Activated T-cell treated with anti-CD3 and anti-CD28 coated beads, Interleukin-2, amount 50 U/mL, for 72 hours (primary cell): ENCODE measurements at regions not wholly inside any gene's neighbourhood (a gene's known extent, or its start where the extent isn't known, plus 50 kb on each side); places are given as distances from the start of the nearest gene placed in this dataset.

ENCODE experiments used
- ATAC-seq, 2 donors: fragments of 150-1000 bp; cut with Tn5 transposase; replicated peaks in 1 of 2; 2 replicates each; pipeline ENCODE4 v1.10.0; 2021; ENCODE audit warnings: moderate library complexity in 2 of 2, mild to moderate bottlenecking in 1 of 2
- DNase-seq, 2 donors: peaks; one replicate each; pipeline ENCODE4 v3.0.0; 2021 to 2022; ENCODE audit warnings: mixed read lengths in 1 of 2
- H3K27ac Mint-ChIP-seq: one replicate; pipeline ENCODE4 v1.8.0; 2022; ENCODE audit warnings: mild to moderate bottlenecking, moderate library complexity, mixed read lengths
- H3K27me3 Mint-ChIP-seq: one replicate; pipeline ENCODE4 v1.8.0; 2022; ENCODE audit warnings: low read depth, mixed read lengths
- H3K36me3 Mint-ChIP-seq, 2 donors: one replicate each; pipeline ENCODE4 v1.8.0; 2022; ENCODE audit warnings: mixed read lengths in 2 of 2, mild to moderate bottlenecking in 1 of 2; ENCODE audit not compliant: insufficient read depth in 2 of 2
- H3K4me1 Mint-ChIP-seq: one replicate; pipeline ENCODE4 v1.8.0; 2022; ENCODE audit warnings: low read depth, mixed read lengths
- H3K4me3 Mint-ChIP-seq, 2 donors: one replicate each; pipeline ENCODE4 v1.8.0; 2022; ENCODE audit warnings: mild to moderate bottlenecking in 2 of 2, mixed read lengths in 2 of 2, moderate library complexity in 2 of 2
- H3K9me3 Mint-ChIP-seq, 2 donors: one replicate each; pipeline ENCODE4 v1.8.0; 2022; ENCODE audit warnings: mixed read lengths in 2 of 2

DNA sequence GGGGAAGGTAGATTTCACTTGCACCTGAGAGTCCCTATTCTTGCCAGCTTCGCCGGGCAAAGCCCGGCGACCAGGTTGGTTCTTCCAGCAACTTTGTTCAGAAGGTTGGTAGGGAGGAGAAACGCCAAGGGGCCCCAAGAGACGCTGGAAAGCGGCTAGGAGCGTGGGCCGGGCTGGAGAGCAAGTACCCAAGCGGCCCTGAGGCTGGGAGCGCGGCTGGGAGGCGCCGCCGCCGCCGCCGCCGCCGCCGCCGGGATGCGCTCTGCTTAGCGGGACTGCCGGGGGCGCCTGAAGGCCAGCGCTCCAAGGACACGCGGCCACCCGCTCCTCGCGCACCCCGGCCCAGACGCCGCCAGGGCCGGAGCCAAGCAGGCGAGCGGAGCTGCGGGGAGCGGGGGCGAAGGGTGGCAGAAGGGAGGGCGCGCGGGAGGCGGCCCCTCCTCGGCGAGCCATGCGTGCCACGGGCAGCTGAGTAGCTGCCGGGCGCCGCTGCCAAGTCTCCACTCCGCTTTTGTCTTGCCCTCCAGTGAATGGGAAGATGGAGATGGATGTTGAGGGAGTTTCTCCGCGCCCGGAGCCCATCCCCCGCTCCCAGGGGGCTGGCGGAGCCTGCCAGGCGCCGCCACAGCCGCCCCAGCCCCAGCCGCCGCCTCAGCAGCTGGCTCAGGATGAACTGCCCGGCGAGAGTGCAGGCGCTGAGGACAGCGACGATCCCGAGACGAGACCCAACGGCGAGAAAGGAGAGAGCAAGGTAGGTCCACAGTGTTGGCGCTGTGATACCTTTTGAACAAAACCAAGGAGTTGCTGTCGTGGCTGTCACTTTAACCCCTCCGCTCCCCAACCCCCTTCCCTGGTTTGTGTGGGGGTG lies 227.4 kb upstream of the AZI2 start:
- H3K27me3 Mint-ChIP-seq: peaks cover 59% of the 10 kb centered on the region
- H3K27ac Mint-ChIP-seq: no peak overlapping the region
- peak; percentile 15 to 26 for ATAC-seq
- peaks cover 10% of the 10 kb centered on the region for H3K4me1 Mint-ChIP-seq
- DNase-seq: peak in 1 of 2 donors; percentile 1
- H3K36me3 Mint-ChIP-seq: no peaks in the 10 kb centered on the region
- H3K4me3 Mint-ChIP-seq: peak overlapping the region; percentile 41 to 54
- H3K9me3 Mint-ChIP-seq: no peaks in the 10 kb centered on the region

DNA sequence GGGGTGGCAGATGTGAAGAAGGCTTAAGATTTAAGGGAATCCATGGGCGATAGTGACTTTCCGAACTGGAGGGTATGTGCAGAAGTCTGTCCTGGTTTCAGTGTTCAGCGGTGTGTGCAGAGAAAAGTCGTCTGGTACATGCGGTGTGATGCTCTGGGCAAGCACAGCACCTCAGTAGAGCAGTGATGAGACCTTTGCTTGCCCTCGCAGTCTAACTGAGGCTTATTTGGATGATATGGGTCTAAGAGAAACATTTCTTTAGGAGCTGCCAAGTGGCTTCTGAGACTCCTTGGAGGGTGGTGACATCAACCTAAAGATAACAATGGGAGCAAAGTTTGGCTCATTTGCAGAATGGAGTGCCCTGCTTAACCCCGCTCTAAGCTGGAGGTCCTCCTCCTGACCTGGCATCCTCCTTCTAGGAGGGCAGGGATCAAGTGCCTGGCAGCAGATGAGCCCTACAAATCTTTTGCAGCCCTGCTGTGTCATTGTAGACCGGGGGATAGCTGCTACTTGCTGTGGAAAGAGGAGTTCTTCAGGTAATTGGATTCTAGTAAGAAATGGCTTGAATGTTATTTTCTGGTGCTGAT lies 228.1 kb upstream of the AZI2 start:
- no peaks in the 10 kb centered on the region for H3K36me3 Mint-ChIP-seq
- DNase-seq (no peak), ATAC-seq (no peak)
- H3K4me1 Mint-ChIP-seq: peaks cover 10% of the 10 kb centered on the region
- peaks cover 0 to under 1% of the 10 kb centered on the region in 2 donors for H3K9me3 Mint-ChIP-seq
- H3K4me3 Mint-ChIP-seq: peak overlapping the region in 1 of 2 donors; percentile 43
- no peak overlapping the region for H3K27ac Mint-ChIP-seq
- peaks cover 61% of the 10 kb centered on the region for H3K27me3 Mint-ChIP-seq

DNA sequence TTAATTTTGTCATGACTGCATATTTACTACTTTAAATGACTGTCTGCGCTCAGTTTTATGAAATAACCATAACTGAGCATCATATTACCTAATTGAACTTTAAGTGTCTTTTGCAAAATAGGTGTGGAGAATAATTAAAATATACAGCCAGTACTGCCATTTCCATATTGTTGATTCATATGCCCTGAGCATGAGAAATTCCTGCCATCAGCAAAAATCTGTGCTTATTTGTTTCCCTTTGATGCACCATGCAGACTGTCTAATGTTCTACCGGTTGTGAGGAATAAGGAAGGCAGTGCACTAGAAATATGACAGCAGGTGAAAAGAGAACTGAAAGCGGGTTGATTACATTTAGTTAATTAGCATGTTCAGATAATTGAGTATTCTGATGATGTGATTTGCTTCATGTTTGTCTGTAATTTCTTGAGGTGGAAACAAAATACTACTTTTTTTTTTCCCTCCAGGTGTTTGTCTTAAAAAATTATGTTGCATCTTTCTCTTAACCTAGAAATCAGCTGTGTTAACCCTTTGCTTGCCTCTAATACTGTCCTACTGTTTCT lies 229.4 kb upstream of the AZI2 start:
- DNase-seq (no peak), ATAC-seq (no peak)
- peaks cover 10% of the 10 kb centered on the region for H3K4me1 Mint-ChIP-seq
- H3K9me3 Mint-ChIP-seq: peaks cover 0 to 2% of the 10 kb centered on the region in 2 donors
- no peak overlapping the region for H3K27ac Mint-ChIP-seq
- H3K27me3 Mint-ChIP-seq: peaks cover 64% of the 10 kb centered on the region
- H3K36me3 Mint-ChIP-seq: no peaks in the 10 kb centered on the region
- H3K4me3 Mint-ChIP-seq: no peak overlapping the region

GRCh38 chr3:28586325-28586724 lies 237.7 kb upstream of the AZI2 start:
- no peak overlapping the region for H3K27ac Mint-ChIP-seq

GRCh38 chr3:28587723-28588122 lies 239.1 kb upstream of the AZI2 start:
- Mint-ChIP-seq H3K27me3 (peaks cover 10% of the 10 kb centered on the region), H3K36me3 (no peaks in the 10 kb centered on the region), H3K9me3 (no peaks in the 10 kb centered on the region), H3K27ac (no peak overlapping the region), H3K4me1 (no peaks in the 10 kb centered on the region), H3K4me3 (no peak overlapping the region)
- DNase-seq: no peak
- no peak for ATAC-seq

More at GRCh38 chr3:28586325-28586724, 237.7 kb upstream of the AZI2 start:
- Mint-ChIP-seq H3K9me3 (peaks cover 0 to 2% of the 10 kb centered on the region in 2 donors), H3K4me3 (no peak overlapping the region), H3K36me3 (no peaks in the 10 kb centered on the region), H3K4me1 (no peaks in the 10 kb centered on the region), H3K27me3 (peaks cover 17% of the 10 kb centered on the region)
- DNase-seq (no peak), ATAC-seq (no peak)

- Mint-ChIP-seq H3K4me3 (no peak overlapping the region), H3K27ac (no peak overlapping the region), H3K27me3 (peaks cover 10% of the 10 kb centered on the region), H3K9me3 (no peaks in the 10 kb centered on the region), H3K36me3 (no peaks in the 10 kb centered on the region), H3K4me1 (no peaks in the 10 kb centered on the region)
- DNase-seq: no peak
- no peak for ATAC-seq
Measured at GRCh38 chr3:28590216-28590615, 241.6 kb upstream of the AZI2 start.

DNA sequence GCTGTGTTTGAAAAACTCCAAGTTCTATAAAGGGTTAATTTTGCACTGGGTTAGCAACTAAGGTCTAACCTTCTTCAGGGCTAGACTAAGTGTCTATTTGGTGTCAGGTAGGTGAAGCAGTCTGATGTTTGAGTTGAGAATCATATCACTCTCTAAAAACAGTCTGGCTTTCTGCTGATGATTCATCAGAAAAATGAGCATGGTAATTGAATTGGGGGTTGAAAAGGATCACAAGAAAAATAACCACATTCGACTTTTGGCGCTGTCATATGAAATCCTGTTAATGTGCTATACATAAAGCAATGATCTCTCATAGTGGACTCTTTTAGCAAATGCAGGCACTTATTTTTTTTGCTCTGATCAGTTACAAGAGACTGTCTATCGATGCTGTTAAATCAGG lies 242.2 kb upstream of the AZI2 start:
- H3K27me3 Mint-ChIP-seq: peaks cover 10% of the 10 kb centered on the region
- no peaks in the 10 kb centered on the region for H3K9me3 Mint-ChIP-seq
- ATAC-seq (no peak), DNase-seq (no peak)
- no peak overlapping the region for H3K27ac Mint-ChIP-seq
- no peak overlapping the region for H3K4me3 Mint-ChIP-seq
- H3K4me1 Mint-ChIP-seq: no peaks in the 10 kb centered on the region
- H3K36me3 Mint-ChIP-seq: no peaks in the 10 kb centered on the region

DNA sequence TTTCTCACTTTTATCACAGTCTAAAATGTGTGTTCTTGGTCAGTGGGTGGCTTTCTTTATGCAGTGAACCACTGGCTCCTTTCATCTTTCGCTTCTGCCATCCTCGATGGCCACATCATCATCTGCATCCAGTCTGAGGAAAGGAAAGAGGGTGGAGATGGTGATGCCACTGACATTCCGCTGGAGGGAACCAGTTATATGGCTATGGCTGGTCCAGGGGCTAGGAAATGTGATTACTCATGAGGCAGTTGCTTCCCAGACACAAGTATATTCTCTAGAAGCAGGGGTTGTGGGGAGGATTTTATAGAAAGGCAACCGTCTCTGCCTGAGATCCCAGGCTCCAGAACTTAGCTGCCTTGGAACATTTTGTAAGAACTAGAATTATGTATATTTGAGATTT lies 246.7 kb upstream of the AZI2 start:
- no peak overlapping the region for H3K27ac Mint-ChIP-seq
- H3K27me3 Mint-ChIP-seq: peaks cover 11% of the 10 kb centered on the region
- H3K36me3 Mint-ChIP-seq: no peaks in the 10 kb centered on the region
- H3K4me1 Mint-ChIP-seq: no peaks in the 10 kb centered on the region
- peaks cover 0 to 2% of the 10 kb centered on the region in 2 donors for H3K9me3 Mint-ChIP-seq
- H3K4me3 Mint-ChIP-seq: no peak overlapping the region
- ATAC-seq: no peak
- DNase-seq: no peak

GRCh38 chr3:28597452-28597851 lies 248.8 kb upstream of the AZI2 start:
- H3K27ac Mint-ChIP-seq: no peak overlapping the region
- DNase-seq: no peak
- no peak overlapping the region for H3K4me3 Mint-ChIP-seq
- no peak for ATAC-seq
- H3K36me3 Mint-ChIP-seq: no peaks in the 10 kb centered on the region
- H3K9me3 Mint-ChIP-seq: peaks cover 0 to 2% of the 10 kb centered on the region in 2 donors
- peaks cover 11% of the 10 kb centered on the region for H3K27me3 Mint-ChIP-seq
- H3K4me1 Mint-ChIP-seq: no peaks in the 10 kb centered on the region

DNA sequence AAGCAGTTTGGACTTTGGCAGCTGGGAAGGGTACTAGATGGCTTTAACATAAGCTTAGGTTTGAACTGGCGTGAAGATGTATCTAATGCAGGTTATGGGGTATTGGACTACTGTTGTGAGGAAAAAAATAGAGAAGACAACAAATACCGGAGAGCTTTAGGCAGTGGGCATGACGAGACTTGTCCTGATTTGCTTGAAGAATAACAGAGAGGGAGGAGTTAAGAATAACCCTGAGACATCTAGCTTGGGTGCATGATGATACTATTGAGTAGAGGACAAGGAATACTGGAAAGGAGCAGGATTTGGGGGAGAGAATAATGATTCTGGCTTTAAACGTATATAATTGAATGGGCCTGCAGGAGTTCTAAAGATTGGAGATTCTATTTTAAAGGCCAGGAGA lies 249.5 kb upstream of the AZI2 start:
- Mint-ChIP-seq H3K9me3 (peaks cover 0 to 2% of the 10 kb centered on the region in 2 donors), H3K4me1 (no peaks in the 10 kb centered on the region), H3K4me3 (no peak overlapping the region), H3K36me3 (no peaks in the 10 kb centered on the region), H3K27ac (no peak overlapping the region), H3K27me3 (peaks cover 11% of the 10 kb centered on the region)
- DNase-seq (no peak), ATAC-seq (no peak)

DNA sequence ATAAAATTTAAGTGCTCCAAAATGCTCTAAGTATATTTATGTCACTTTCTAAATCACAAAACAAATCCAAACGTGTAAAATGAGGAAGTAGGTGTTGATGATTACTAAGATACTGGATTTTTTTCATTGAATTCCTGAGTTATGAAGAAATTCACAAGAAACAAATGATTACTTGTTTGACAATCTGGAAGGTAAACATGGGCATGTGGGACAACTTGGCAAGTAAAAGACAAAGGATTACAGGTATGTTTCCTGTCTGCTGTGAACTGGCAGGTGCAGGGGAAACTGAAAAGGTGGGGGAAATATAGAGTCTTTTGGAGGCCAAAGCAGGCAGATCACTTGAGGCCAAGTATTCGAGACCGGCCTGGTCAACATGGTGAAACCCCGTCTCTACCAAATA lies 252.7 kb upstream of the AZI2 start:
- DNase-seq (no peak), ATAC-seq (no peak)
- no peak overlapping the region for H3K27ac Mint-ChIP-seq
- peaks cover 11% of the 10 kb centered on the region for H3K27me3 Mint-ChIP-seq
- H3K9me3 Mint-ChIP-seq: peaks cover 0 to 2% of the 10 kb centered on the region in 2 donors
- H3K4me3 Mint-ChIP-seq: no peak overlapping the region
- H3K36me3 Mint-ChIP-seq: no peaks in the 10 kb centered on the region
- H3K4me1 Mint-ChIP-seq: no peaks in the 10 kb centered on the region

- Mint-ChIP-seq H3K4me1 (no peaks in the 10 kb centered on the region), H3K27me3 (no peaks in the 10 kb centered on the region), H3K36me3 (no peaks in the 10 kb centered on the region), H3K9me3 (no peaks in the 10 kb centered on the region), H3K27ac (no peak overlapping the region), H3K4me3 (no peak overlapping the region)
- DNase-seq (no peak), ATAC-seq (no peak)
Measured at GRCh38 chr3:28606283-28606682, 257.7 kb upstream of the AZI2 start.

DNA sequence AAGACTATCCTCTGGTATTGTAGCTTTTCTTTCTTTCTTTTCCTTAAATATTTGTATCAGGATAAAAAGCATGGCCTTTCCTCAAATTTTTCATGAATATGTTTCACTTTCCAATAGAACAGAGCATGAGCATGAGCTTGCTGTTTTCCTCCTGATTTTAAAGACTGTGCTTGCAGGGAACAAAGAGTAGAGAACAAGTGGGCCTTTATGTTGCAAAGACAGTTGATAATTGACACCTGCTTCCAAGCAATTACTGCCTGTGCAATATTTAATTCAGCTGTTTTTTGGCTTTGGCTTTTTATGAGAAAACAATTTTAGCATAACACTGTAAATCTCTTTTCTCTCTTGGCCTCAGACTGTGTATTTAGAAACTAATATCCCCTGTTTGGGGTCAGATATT lies 263.6 kb upstream of the AZI2 start:
- H3K4me1 Mint-ChIP-seq: no peaks in the 10 kb centered on the region
- no peaks in the 10 kb centered on the region for H3K9me3 Mint-ChIP-seq
- no peaks in the 10 kb centered on the region for H3K36me3 Mint-ChIP-seq
- H3K27ac Mint-ChIP-seq: no peak overlapping the region
- ATAC-seq: no peak
- H3K4me3 Mint-ChIP-seq: no peak overlapping the region
- DNase-seq: no peak
- no peaks in the 10 kb centered on the region for H3K27me3 Mint-ChIP-seq
